HEK293T (cell line): ENCODE measurements at regions not wholly inside any gene's neighbourhood (a gene's known extent, or its start where the extent isn't known, plus 50 kb on each side); places are given as distances from the start of the nearest gene placed in this dataset.

Experiments used
- ARNT ChIP-seq: fragments of 450-650 bp; IDR thresholded peaks from 2 replicates; pipeline ENCODE4 v1.6.1; 2017; ENCODE audit warnings: mild to moderate bottlenecking
- BHLHE40 ChIP-seq: fragments of 450-650 bp; IDR thresholded peaks from 2 replicates; pipeline ENCODE4 v1.6.1; 2016; ENCODE audit warnings: mild to moderate bottlenecking, moderate library complexity, borderline replicate concordance
- CTBP1 ChIP-seq: fragments of 450-650 bp; IDR thresholded peaks from 2 replicates; pipeline ENCODE4 v1.6.1; 2016; ENCODE audit warnings: borderline replicate concordance
- FOXK2 ChIP-seq: fragments of 450-650 bp; IDR thresholded peaks from 2 replicates; pipeline ENCODE4 v1.6.1; 2016; ENCODE audit warnings: mild to moderate bottlenecking
- FOXM1 ChIP-seq: fragments of 450-650 bp; IDR thresholded peaks from 2 replicates; pipeline ENCODE4 v1.6.1; 2017; ENCODE audit warnings: mild to moderate bottlenecking, borderline replicate concordance
- HDGF ChIP-seq: fragments of 450-650 bp; IDR thresholded peaks from 2 replicates; pipeline ENCODE4 v1.6.1; 2017; ENCODE audit warnings: antibody characterized with exemption, borderline replicate concordance
- L3MBTL2 ChIP-seq: fragments of 450-650 bp; conservative IDR thresholded peaks from 2 replicates; pipeline ENCODE4 v1.6.1; 2016; ENCODE audit warnings: mild to moderate bottlenecking
- LEF1 ChIP-seq: fragments of 450-650 bp; IDR thresholded peaks from 2 replicates; pipeline ENCODE4 v1.6.1; 2017; ENCODE audit warnings: mild to moderate bottlenecking, borderline replicate concordance
- SP1 ChIP-seq: fragments of 450-650 bp; IDR thresholded peaks from 2 replicates; pipeline ENCODE4 v1.6.1; 2017
- SUZ12 ChIP-seq: fragments of 450-650 bp; IDR thresholded peaks from 2 replicates; pipeline ENCODE4 v1.6.1; 2016; ENCODE audit warnings: mild to moderate bottlenecking
- TARDBP ChIP-seq: fragments of 450-650 bp; IDR thresholded peaks from 2 replicates; pipeline ENCODE4 v1.6.1; 2016

GRCh38 chrX:7346021-7346420, 198.1 kb upstream of the PUDP start:
- TF ChIP-seq BHLHE40 (no peak), FOXK2 (no peak), FOXM1 (no peak), HDGF (no peak), CTBP1 (no peak), LEF1 (no peak), L3MBTL2 (no peak), ARNT (no peak), SUZ12 (no peak), TARDBP (no peak), SP1 (no peak)
